LNCAP (cell line): ENCODE measurements at regions not wholly inside any gene's neighbourhood (a gene's known extent, or its start where the extent isn't known, plus 50 kb on each side); places are given as distances from the start of the nearest gene placed in this dataset.

Experiments used
- TF ChIP-seq, protein P1 (sequence below): fragments of 450-650 bp; IDR thresholded peaks from 2 replicates; pipeline ENCODE4 v1.5.1; 2017; ENCODE audit warnings: mild to moderate bottlenecking

DNA sequence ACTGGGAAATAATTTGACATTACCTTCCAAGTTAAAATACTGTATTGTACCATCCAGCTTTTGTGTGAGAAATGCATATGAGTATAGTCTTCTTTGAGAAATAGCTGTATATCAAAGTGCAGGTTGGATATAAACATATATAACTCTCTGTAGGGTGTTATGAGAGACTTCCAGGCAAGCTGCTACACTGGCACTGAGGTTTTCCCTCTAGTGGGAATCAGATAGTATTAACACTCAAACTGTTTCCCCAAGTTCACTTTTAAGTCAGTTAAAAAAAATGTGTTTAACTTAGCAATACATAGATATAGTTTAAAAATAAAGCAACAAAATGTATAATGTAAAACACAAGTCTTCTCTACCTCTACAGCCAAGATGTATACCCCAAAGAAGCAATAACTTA, 368.4 kb upstream of the SLC8A1 start:
- TF ChIP-seq, protein P1, sequence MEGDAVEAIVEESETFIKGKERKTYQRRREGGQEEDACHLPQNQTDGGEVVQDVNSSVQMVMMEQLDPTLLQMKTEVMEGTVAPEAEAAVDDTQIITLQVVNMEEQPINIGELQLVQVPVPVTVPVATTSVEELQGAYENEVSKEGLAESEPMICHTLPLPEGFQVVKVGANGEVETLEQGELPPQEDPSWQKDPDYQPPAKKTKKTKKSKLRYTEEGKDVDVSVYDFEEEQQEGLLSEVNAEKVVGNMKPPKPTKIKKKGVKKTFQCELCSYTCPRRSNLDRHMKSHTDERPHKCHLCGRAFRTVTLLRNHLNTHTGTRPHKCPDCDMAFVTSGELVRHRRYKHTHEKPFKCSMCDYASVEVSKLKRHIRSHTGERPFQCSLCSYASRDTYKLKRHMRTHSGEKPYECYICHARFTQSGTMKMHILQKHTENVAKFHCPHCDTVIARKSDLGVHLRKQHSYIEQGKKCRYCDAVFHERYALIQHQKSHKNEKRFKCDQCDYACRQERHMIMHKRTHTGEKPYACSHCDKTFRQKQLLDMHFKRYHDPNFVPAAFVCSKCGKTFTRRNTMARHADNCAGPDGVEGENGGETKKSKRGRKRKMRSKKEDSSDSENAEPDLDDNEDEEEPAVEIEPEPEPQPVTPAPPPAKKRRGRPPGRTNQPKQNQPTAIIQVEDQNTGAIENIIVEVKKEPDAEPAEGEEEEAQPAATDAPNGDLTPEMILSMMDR, result no peak

DNA sequence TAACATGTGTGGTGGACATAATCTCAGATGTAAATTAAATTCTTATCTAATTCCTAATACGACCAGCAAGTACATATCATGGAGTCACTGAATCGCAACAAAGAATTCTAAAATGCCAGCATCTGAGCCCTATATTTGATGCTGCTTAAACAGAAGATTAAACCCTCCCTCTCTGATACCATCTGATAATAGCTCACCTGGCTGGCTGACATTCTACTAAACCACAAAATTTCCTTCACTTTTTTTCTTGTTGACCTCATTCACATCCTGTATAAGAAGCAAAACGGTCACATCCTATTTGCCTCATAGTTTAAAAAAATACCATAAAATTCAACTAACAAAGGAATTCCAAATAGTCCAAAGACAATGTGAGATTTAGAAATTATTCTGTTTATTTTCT, 371.6 kb upstream of the SLC8A1 start:
- TF ChIP-seq, protein P1, result no peak

DNA sequence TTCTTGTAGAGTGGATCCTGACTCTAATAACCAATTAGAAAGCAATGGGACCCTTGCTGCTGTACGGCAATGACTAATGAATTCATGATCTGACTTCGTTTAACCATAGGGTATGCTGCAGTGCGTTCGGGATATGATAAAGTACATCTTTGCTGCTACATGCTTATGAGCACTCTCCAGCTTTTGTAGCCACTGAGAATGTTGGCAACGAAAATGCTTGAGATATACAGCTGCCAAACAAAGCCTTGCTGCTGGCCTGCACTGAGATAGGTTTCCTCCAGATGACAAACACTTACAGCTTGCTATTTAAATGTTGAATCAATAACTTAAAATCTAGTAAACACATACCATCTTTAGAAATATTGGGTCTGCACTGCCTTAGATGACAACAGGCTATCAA, 372.4 kb upstream of the SLC8A1 start:
- TF ChIP-seq, protein P1, result no peak

DNA sequence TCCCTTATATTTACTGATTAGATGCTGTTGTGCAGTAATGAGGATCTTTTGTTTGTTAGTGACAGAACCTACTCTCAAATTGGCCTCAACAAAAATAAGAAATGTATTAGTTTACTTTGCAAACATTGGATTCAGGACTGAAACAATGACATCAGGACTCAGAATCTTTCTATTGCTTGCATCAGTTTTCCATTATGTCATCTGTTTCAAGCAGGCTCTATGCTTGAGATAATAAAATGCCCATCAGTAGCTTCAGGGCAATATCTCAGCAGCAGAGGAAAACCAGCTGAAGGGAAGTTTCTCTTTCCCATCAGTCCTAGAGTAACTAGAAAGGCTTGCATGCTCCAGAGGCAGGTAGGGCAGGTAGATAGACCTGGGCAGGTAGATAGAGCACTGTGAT, 375.5 kb upstream of the SLC8A1 start:
- TF ChIP-seq, protein P1, result no peak

DNA sequence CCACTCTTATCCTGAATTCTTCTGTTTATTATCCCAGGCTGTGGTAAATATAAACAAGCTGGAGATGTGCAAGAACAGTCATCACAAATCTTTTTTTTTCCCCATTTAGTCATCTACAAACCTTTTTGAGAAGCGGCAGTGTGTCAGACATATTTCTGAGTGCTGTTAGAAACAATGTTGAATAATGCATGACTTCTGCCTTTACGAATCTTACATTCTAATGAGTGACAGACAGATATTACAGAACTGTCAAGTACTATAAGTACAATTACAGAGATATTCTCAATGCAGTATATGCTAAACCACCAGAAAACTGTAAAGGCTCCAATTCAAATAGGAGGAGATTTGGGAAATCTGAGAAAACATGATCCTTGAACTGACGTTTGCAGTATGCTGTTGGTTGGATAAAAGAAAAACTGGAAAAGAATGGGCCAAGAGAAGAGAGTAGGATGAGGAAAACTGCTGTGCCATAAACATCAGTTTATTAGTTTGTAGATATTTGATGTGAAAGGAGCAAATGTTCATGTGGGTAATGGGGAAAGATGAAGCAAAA, 379.5 kb upstream of the SLC8A1 start:
- TF ChIP-seq, protein P1, result no peak

DNA sequence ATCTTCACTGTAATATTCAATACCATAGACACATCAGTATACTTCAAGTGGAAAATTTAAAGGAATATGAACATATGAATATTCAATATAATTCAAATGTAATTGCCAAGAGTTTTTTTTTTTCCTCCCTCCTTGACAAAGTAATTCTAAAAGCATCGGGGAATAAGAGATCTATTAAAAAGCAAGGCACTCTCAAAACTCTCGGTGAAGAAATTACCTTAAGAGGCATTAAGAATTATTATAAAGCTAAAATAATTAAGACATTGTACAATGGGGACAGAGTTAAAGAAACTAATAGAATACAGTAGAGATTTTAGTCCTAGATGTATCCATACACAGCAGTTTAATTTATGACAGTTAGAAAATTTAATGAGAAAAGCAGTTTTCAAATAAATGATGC, 390.0 kb upstream of the SLC8A1 start:
- TF ChIP-seq, protein P1, result no peak

DNA sequence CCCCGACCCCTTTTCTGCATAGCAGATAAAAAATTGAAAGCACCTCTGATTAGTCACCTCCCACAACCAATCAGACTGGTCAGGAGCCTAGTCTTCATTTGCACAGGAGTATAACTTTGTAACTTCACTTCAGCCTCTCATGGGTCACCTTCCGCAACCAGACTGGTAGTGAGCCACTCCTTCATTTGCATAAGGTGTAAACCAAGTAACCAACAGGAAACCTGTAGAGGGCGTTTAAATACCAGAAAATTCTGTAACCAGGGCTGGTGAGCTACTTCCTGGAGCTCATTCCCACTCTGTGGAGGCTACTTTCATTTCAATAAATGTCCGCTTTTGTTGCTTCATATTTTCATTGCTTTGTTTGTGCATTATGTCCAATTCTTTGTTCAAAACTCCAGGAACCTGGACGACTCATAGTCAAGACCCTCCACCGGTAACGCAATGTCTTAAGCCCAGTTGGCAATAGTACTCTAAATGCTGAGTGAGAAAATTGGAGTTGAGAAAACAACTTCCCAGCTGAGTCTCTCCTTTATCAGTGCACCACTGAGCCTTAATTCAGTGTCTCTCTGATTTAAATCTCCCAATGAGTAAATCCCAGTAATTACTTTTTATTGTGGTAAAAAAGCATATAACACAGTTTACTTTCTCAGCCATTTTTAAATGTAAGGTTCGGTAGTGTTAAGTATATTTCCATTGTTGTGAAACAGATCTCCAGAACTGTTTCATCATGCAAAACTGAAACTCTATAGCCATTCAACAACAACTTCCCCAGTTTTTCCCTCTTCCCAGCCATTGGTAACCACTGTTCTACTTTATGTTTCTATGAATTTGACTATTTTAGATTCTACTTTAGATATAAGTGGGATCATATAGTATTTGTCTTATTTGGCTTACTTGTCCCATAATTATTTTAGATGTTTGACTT, 392.7 kb upstream of the SLC8A1 start:
- TF ChIP-seq, protein P1, result peak; percentile 36; the same call in 1 of the 2 replicates
